Superior temporal gyrus (tissue), 1 donor: ENCODE measurements at regions not wholly inside any gene's neighbourhood (a gene's known extent, or its start where the extent isn't known, plus 50 kb on each side); places are given as distances from the start of the nearest gene placed in this dataset.

ENCODE experiments used
- DNase-seq: peaks from one replicate; pipeline ENCODE4 v3.0.0-alpha.2; 2016; ENCODE audit errors: extremely low spot score

GRCh38 chr3:104549099-104549714 lies 817.5 kb upstream of the ALCAM start:
- DNase-seq: no peak

- no peak for DNase-seq
Measured at GRCh38 chr3:104553121-104553520, 813.6 kb upstream of the ALCAM start.

GRCh38 chr3:104554425-104554824 lies 812.3 kb upstream of the ALCAM start:
- peak; percentile 2 for DNase-seq

GRCh38 chr3:104555728-104556127 lies 811.0 kb upstream of the ALCAM start:
- no peak for DNase-seq

GRCh38 chr3:104556372-104557078 lies 810.2 kb upstream of the ALCAM start:
- no peak for DNase-seq

- DNase-seq: no peak
Measured at GRCh38 chr3:104561324-104561723, 805.4 kb upstream of the ALCAM start.

GRCh38 chr3:104564045-104564643 lies 802.6 kb upstream of the ALCAM start:
- peak; percentile 81 for DNase-seq

- no peak for DNase-seq
Measured at GRCh38 chr3:104566054-104566453, 800.7 kb upstream of the ALCAM start.

- DNase-seq: no peak
Measured at GRCh38 chr3:104575634-104576033, 791.1 kb upstream of the ALCAM start.

GRCh38 chr3:104578558-104578957 lies 788.2 kb upstream of the ALCAM start:
- no peak for DNase-seq

GRCh38 chr3:104582092-104582491 lies 784.6 kb upstream of the ALCAM start:
- DNase-seq: no peak

- DNase-seq: no peak
Measured at GRCh38 chr3:104584682-104585081, 782.0 kb upstream of the ALCAM start.

GRCh38 chr3:104586344-104586743 lies 780.4 kb upstream of the ALCAM start:
- DNase-seq: no peak

- no peak for DNase-seq
Measured at GRCh38 chr3:104588442-104588841, 778.3 kb upstream of the ALCAM start.

- DNase-seq: no peak
Measured at GRCh38 chr3:104591776-104592175, 774.9 kb upstream of the ALCAM start.

GRCh38 chr3:104594491-104594890 lies 772.2 kb upstream of the ALCAM start:
- DNase-seq: no peak

GRCh38 chr3:104596054-104596453 lies 770.7 kb upstream of the ALCAM start:
- no peak for DNase-seq

GRCh38 chr3:104596551-104596950 lies 770.2 kb upstream of the ALCAM start:
- peak; percentile 67 for DNase-seq

GRCh38 chr3:104598848-104599511 lies 767.7 kb upstream of the ALCAM start:
- DNase-seq: no peak

- no peak for DNase-seq
Measured at GRCh38 chr3:104604326-104605010, 762.2 kb upstream of the ALCAM start.

GRCh38 chr3:104606812-104607211 lies 759.9 kb upstream of the ALCAM start:
- DNase-seq: no peak
